ENCODE measurements at regions not wholly inside any gene's neighbourhood (a gene's known extent, or its start where the extent isn't known, plus 50 kb on each side); places are given as distances from the start of the nearest gene placed in this dataset.

DNA sequence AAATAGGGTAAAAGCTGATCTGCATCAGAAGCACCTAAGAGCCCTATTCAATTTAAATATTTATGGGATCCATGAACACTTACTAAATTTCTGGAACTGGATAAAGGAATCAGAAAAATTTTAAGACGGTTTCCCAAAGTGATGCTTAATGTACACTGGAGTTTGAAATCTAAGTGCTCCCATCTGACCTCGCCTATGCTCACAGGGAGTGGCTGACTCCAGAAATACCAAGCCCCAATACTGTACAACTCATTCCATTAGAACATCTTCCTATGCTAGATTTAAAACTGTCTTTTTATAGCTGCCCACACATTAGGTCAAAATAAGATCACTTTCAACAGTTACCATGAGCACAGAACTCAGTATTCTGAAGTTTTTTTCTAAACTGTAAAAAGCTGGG, 1214.6 kb downstream of the CDH11 start:
- H3K27me3 ChIP-seq: no peaks in the 10 kb centered on the region
- H3K36me3 ChIP-seq: no peaks in the 10 kb centered on the region
- H3K27ac ChIP-seq: no peak overlapping the region
- no peaks in the 10 kb centered on the region for H3K9me3 ChIP-seq
- intact Hi-C loops (cut with DNase I): no loop called here
- no peak overlapping the region for H3K4me3 ChIP-seq
- no peaks in the 10 kb centered on the region for H3K4me1 ChIP-seq
- DNase-seq (ENCODE audit: low spot score in 2 of 2): no peak
- TF ChIP-seq, protein P1, sequence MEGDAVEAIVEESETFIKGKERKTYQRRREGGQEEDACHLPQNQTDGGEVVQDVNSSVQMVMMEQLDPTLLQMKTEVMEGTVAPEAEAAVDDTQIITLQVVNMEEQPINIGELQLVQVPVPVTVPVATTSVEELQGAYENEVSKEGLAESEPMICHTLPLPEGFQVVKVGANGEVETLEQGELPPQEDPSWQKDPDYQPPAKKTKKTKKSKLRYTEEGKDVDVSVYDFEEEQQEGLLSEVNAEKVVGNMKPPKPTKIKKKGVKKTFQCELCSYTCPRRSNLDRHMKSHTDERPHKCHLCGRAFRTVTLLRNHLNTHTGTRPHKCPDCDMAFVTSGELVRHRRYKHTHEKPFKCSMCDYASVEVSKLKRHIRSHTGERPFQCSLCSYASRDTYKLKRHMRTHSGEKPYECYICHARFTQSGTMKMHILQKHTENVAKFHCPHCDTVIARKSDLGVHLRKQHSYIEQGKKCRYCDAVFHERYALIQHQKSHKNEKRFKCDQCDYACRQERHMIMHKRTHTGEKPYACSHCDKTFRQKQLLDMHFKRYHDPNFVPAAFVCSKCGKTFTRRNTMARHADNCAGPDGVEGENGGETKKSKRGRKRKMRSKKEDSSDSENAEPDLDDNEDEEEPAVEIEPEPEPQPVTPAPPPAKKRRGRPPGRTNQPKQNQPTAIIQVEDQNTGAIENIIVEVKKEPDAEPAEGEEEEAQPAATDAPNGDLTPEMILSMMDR (IDR thresholded peaks at IDR 0.05): no peak

- no peaks in the 10 kb centered on the region for H3K4me1 ChIP-seq
- intact Hi-C loops (cut with DNase I): no loop called here
- DNase-seq (ENCODE audit: low spot score in 2 of 2): no peak
Observed at GRCh38 chr16:63904930-63905329, 1216.9 kb downstream of the CDH11 start.

GRCh38 chr16:63904182-63904581, 1217.7 kb downstream of the CDH11 start:
- H3K4me1 ChIP-seq: no peaks in the 10 kb centered on the region
- no peak overlapping the region for H3K27ac ChIP-seq
- H3K27me3 ChIP-seq: no peaks in the 10 kb centered on the region
- no peaks in the 10 kb centered on the region for H3K36me3 ChIP-seq
- TF ChIP-seq, protein P1 (IDR thresholded peaks at IDR 0.05): no peak
- intact Hi-C loops (cut with DNase I): no loop called here
- DNase-seq (ENCODE audit: low spot score in 2 of 2): no peak
- no peak overlapping the region for H3K4me3 ChIP-seq
- H3K9me3 ChIP-seq: no peaks in the 10 kb centered on the region

More at GRCh38 chr16:63904930-63905329, 1216.9 kb downstream of the CDH11 start:
- Histone ChIP-seq H3K4me3 (no peak overlapping the region), H3K27ac (no peak overlapping the region), H3K27me3 (no peaks in the 10 kb centered on the region), H3K36me3 (no peaks in the 10 kb centered on the region), H3K9me3 (no peaks in the 10 kb centered on the region)
- TF ChIP-seq, protein P1 (IDR thresholded peaks at IDR 0.05): no peak

DNA sequence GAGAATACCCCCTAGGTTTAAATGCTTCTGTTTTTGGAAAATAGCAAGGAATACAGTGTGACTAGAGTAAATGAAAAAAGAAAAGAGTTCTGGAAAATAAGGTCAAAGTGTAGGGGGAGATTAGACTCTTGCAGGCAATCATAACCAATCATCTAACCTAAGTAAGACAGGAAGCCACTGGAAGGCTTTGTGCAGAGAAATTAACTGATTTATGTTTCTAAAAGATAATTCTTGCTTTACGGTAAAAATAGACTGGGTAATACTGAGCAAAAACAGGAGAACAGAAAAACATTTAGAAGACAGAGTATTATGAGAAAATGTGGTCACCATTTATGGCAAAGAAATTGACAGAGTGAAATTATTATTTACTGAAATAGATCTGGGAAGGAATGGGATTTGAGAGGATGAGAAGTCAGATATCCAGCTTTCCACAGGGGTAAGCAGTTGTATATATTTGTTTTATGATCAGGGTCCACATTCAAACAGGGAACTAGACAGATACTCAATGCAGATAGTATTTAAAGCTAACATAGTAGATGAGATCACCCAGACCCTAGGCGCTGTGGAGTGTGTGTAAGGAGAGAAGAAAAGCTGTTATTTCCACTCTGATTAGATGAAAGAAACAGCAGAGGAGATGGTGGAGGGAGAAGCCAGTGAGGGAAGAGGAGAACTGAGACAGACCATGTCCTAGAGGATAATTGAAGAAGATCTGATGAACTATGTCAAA, 1225.3 kb downstream of the CDH11 start:
- H3K4me1 ChIP-seq: no peaks in the 10 kb centered on the region
- H3K9me3 ChIP-seq: no peaks in the 10 kb centered on the region
- no peak for DNase-seq (ENCODE audit: low spot score in 2 of 2)
- intact Hi-C loops (cut with DNase I): no loop called here
- H3K27ac ChIP-seq: no peak overlapping the region
- no peaks in the 10 kb centered on the region for H3K36me3 ChIP-seq
- H3K27me3 ChIP-seq: no peaks in the 10 kb centered on the region
- TF ChIP-seq, protein P1 (IDR thresholded peaks at IDR 0.05): no peak
- H3K4me3 ChIP-seq: no peak overlapping the region

DNA sequence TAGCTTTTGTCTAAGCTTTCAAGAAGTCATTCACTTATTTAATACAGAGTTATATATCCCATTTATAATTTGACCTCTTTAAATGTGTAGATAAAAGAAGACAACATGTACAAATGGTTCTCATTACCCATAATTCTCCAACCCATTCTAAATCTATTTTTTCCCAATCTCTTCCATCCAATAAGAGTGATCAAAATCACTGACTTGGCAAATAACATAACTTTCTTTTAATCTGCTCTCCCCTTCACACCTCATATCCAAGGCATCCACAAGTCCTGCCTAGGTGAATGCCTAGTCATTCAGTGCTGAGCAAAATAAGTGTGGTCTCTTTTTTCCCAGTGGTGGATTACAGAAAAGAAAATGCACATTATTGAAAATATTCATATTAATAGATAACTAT, 1231.1 kb downstream of the CDH11 start:
- intact Hi-C loops (cut with DNase I): no loop called here

More for the DNA sequence above, 1231.1 kb downstream of the CDH11 start:
- Histone ChIP-seq H3K4me1 (no peaks in the 10 kb centered on the region), H3K27ac (no peak overlapping the region), H3K27me3 (no peaks in the 10 kb centered on the region), H3K9me3 (no peaks in the 10 kb centered on the region), H3K36me3 (no peaks in the 10 kb centered on the region), H3K4me3 (no peak overlapping the region)
- no peak for DNase-seq (ENCODE audit: low spot score in 2 of 2)
- TF ChIP-seq, protein P1 (IDR thresholded peaks at IDR 0.05): no peak

Data from ascending aorta (tissue), 2 donors.